ENCODE measurements at regions not wholly inside any gene's neighbourhood (a gene's known extent, or its start where the extent isn't known, plus 50 kb on each side); places are given as distances from the start of the nearest gene placed in this dataset.
"Not testable (repeated sequence)": the region's sequence is repeated elsewhere in the genome, so short reads cannot be mapped to it uniquely, and the experiment has no call there.

GRCh38 chr15:23857028-23857641 lies 170.0 kb upstream of the NDN start:
- no peaks in the 10 kb centered on the region for H3K9me3 ChIP-seq
- no peak for DNase-seq (ENCODE audit: low spot score in 2 of 2)
- H3K4me1 ChIP-seq, result no peaks in the 10 kb centered on the region
- intact Hi-C loops (cut with DNase I), result no loop called here
- no peak overlapping the region for H3K4me3 ChIP-seq
- H3K27ac ChIP-seq, result no peak overlapping the region
- no peak for TF ChIP-seq CTCF (IDR thresholded peaks at IDR 0.05)
- no peaks in the 10 kb centered on the region for H3K27me3 ChIP-seq
- no peaks in the 10 kb centered on the region for H3K36me3 ChIP-seq

- H3K27me3 ChIP-seq, result no peaks in the 10 kb centered on the region
- DNase-seq (ENCODE audit: low spot score in 2 of 2), result no peak
- no peak for TF ChIP-seq CTCF (IDR thresholded peaks at IDR 0.05)
- no peaks in the 10 kb centered on the region for H3K9me3 ChIP-seq
- intact Hi-C loops (cut with DNase I), result no loop called here
- no peak overlapping the region for H3K27ac ChIP-seq
- no peaks in the 10 kb centered on the region for H3K4me1 ChIP-seq
- H3K36me3 ChIP-seq, result no peaks in the 10 kb centered on the region
- H3K4me3 ChIP-seq, result no peak overlapping the region
Measured at GRCh38 chr15:23859008-23859407, 171.9 kb upstream of the NDN start.

GRCh38 chr15:23860290-23861245 lies 173.5 kb upstream of the NDN start:
- no peak for DNase-seq (ENCODE audit: low spot score in 2 of 2)
- H3K4me1 ChIP-seq, result no peaks in the 10 kb centered on the region
- no peaks in the 10 kb centered on the region for H3K9me3 ChIP-seq
- no peaks in the 10 kb centered on the region for H3K27me3 ChIP-seq
- no peak overlapping the region for H3K4me3 ChIP-seq
- H3K36me3 ChIP-seq, result no peaks in the 10 kb centered on the region
- no peak overlapping the region for H3K27ac ChIP-seq
- TF ChIP-seq CTCF (IDR thresholded peaks at IDR 0.05), result no peak
- intact Hi-C loops (cut with DNase I), result no loop called here

GRCh38 chr15:23866832-23867231 lies 179.7 kb upstream of the NDN start:
- Histone ChIP-seq H3K27ac (no peak overlapping the region), H3K27me3 (no peaks in the 10 kb centered on the region), H3K4me1 (no peaks in the 10 kb centered on the region), H3K9me3 (no peaks in the 10 kb centered on the region), H3K36me3 (no peaks in the 10 kb centered on the region), H3K4me3 (no peak overlapping the region)
- no peak for TF ChIP-seq CTCF (IDR thresholded peaks at IDR 0.05)
- intact Hi-C loops (cut with DNase I), result no loop called here
- DNase-seq (ENCODE audit: low spot score in 2 of 2), result no peak

GRCh38 chr15:23869396-23869795 lies 182.3 kb upstream of the NDN start:
- H3K4me3 ChIP-seq, result peak overlapping the region in 1 of 2 donors; percentile 30
- TF ChIP-seq CTCF (IDR thresholded peaks at IDR 0.05), result no peak
- no peak for DNase-seq (ENCODE audit: low spot score in 2 of 2)

GRCh38 chr15:23873613-23874012 lies 186.5 kb upstream of the NDN start:
- intact Hi-C loops (cut with DNase I); DNase-seq (ENCODE audit: low spot score in 2 of 2); H3K27me3 ChIP-seq: not testable (repeated sequence)

More at GRCh38 chr15:23869396-23869795, 182.3 kb upstream of the NDN start:
- Histone ChIP-seq H3K9me3 (no peaks in the 10 kb centered on the region), H3K27me3 (no peaks in the 10 kb centered on the region), H3K27ac (no peak overlapping the region), H3K36me3 (no peaks in the 10 kb centered on the region), H3K4me1 (no peaks in the 10 kb centered on the region)
- intact Hi-C loops (cut with DNase I), result no loop called here

More at GRCh38 chr15:23873613-23874012, 186.5 kb upstream of the NDN start:
- not testable (repeated sequence) for H3K27ac ChIP-seq, H3K4me3 ChIP-seq, H3K4me1 ChIP-seq, H3K9me3 ChIP-seq, H3K36me3 ChIP-seq

All from ascending aorta (tissue), 2 donors.